ENCODE measurements at regions not wholly inside any gene's neighbourhood (a gene's known extent, or its start where the extent isn't known, plus 50 kb on each side); places are given as distances from the start of the nearest gene placed in this dataset.
"Not testable (repeated sequence)": the region's sequence is repeated elsewhere in the genome, so short reads cannot be mapped to it uniquely, and the experiment has no call there.

GRCh38 chr2:87410371-87410770 lies 337.5 kb upstream of the PLGLB2 start:
- H3K27me3 ChIP-seq (replicated peaks; ENCODE audit: insufficient read depth); H3K36me3 ChIP-seq (ENCODE audit: low read depth); H3K27ac ChIP-seq; in situ Hi-C loops (cut with MboI); H3F3A ChIP-seq (ENCODE audit: insufficient read depth); H3K4me2 ChIP-seq (ENCODE audit: unreplicated experiment); H3K79me2 ChIP-seq (ENCODE audit: insufficient read depth); H3K9me3 ChIP-seq (ENCODE audit: low read depth); H4K20me1 ChIP-seq (ENCODE audit: insufficient read depth); DNase-seq; H3K9ac ChIP-seq; H3K9me2 ChIP-seq (ENCODE audit: insufficient read depth); H3K4me3 ChIP-seq; H2AFZ ChIP-seq; H3K4me1 ChIP-seq (ENCODE audit: insufficient read depth): not testable (repeated sequence)
- 30% methylated on average over 1 of the region's 3 CpGs; no CpG with 5 or more reads in 1 of the 2 experiments for WGBS, 2 experiments (ENCODE audit: low coverage in 1 of 2, low lambda C conversion rate in 2 of 2, missing lambda C conversion rate in 2 of 2)

GRCh38 chr2:87412036-87412820 lies 335.7 kb upstream of the PLGLB2 start:
- H2AFZ ChIP-seq; H3K36me3 ChIP-seq (ENCODE audit: low read depth); H3K4me1 ChIP-seq (ENCODE audit: insufficient read depth); H3K4me2 ChIP-seq (ENCODE audit: unreplicated experiment); H3F3A ChIP-seq (ENCODE audit: insufficient read depth); H3K79me2 ChIP-seq (ENCODE audit: insufficient read depth); in situ Hi-C loops (cut with MboI); H4K20me1 ChIP-seq (ENCODE audit: insufficient read depth); H3K27me3 ChIP-seq (replicated peaks; ENCODE audit: insufficient read depth); H3K9me3 ChIP-seq (ENCODE audit: low read depth); H3K9ac ChIP-seq; H3K27ac ChIP-seq; H3K4me3 ChIP-seq; H3K9me2 ChIP-seq (ENCODE audit: insufficient read depth); DNase-seq: not testable (repeated sequence)
- 68 to 74% methylated on average over 3 of the region's 7 CpGs for WGBS, 2 experiments (ENCODE audit: low coverage in 1 of 2, low lambda C conversion rate in 2 of 2, missing lambda C conversion rate in 2 of 2)

- WGBS, 2 experiments (ENCODE audit: low coverage in 1 of 2, low lambda C conversion rate in 2 of 2, missing lambda C conversion rate in 2 of 2) = 26 to 47% methylated on average over 1 of the region's 1 CpG
Observed at GRCh38 chr2:87414331-87414730, 333.6 kb upstream of the PLGLB2 start.

GRCh38 chr2:87414795-87415570 lies 332.9 kb upstream of the PLGLB2 start:
- H2AFZ ChIP-seq = not testable (repeated sequence)

More at GRCh38 chr2:87414331-87414730, 333.6 kb upstream of the PLGLB2 start:
- H3K4me1 ChIP-seq (ENCODE audit: insufficient read depth); H3K79me2 ChIP-seq (ENCODE audit: insufficient read depth); H3F3A ChIP-seq (ENCODE audit: insufficient read depth); H3K36me3 ChIP-seq (ENCODE audit: low read depth); H3K9me2 ChIP-seq (ENCODE audit: insufficient read depth); in situ Hi-C loops (cut with MboI); DNase-seq; H3K9ac ChIP-seq; H2AFZ ChIP-seq; H3K9me3 ChIP-seq (ENCODE audit: low read depth); H3K4me2 ChIP-seq (ENCODE audit: unreplicated experiment); H3K27me3 ChIP-seq (replicated peaks; ENCODE audit: insufficient read depth); H3K4me3 ChIP-seq; H4K20me1 ChIP-seq (ENCODE audit: insufficient read depth); H3K27ac ChIP-seq: not testable (repeated sequence)

GRCh38 chr2:87415586-87416265 lies 332.2 kb upstream of the PLGLB2 start:
- H3F3A ChIP-seq (ENCODE audit: insufficient read depth); in situ Hi-C loops (cut with MboI): not testable (repeated sequence)

More at GRCh38 chr2:87414795-87415570, 332.9 kb upstream of the PLGLB2 start:
- H3K4me1 ChIP-seq (ENCODE audit: insufficient read depth); DNase-seq; H3K9me3 ChIP-seq (ENCODE audit: low read depth); H3K9me2 ChIP-seq (ENCODE audit: insufficient read depth); H3K9ac ChIP-seq; H4K20me1 ChIP-seq (ENCODE audit: insufficient read depth); H3K36me3 ChIP-seq (ENCODE audit: low read depth); H3F3A ChIP-seq (ENCODE audit: insufficient read depth); H3K79me2 ChIP-seq (ENCODE audit: insufficient read depth); H3K4me3 ChIP-seq; H3K4me2 ChIP-seq (ENCODE audit: unreplicated experiment); in situ Hi-C loops (cut with MboI); H3K27me3 ChIP-seq (replicated peaks; ENCODE audit: insufficient read depth); H3K27ac ChIP-seq: not testable (repeated sequence)
- 58 to 78% methylated on average over 7 to 8 of the region's 10 CpGs for WGBS, 2 experiments (ENCODE audit: low coverage in 1 of 2, low lambda C conversion rate in 2 of 2, missing lambda C conversion rate in 2 of 2)

GRCh38 chr2:87416266-87416592 lies 331.7 kb upstream of the PLGLB2 start:
- H3K9me3 ChIP-seq (ENCODE audit: low read depth); H2AFZ ChIP-seq; H3F3A ChIP-seq (ENCODE audit: insufficient read depth); in situ Hi-C loops (cut with MboI); H3K27ac ChIP-seq; H3K36me3 ChIP-seq (ENCODE audit: low read depth); DNase-seq; H3K4me3 ChIP-seq; H3K9me2 ChIP-seq (ENCODE audit: insufficient read depth); H3K4me1 ChIP-seq (ENCODE audit: insufficient read depth); H3K9ac ChIP-seq; H3K27me3 ChIP-seq (replicated peaks; ENCODE audit: insufficient read depth); H3K79me2 ChIP-seq (ENCODE audit: insufficient read depth); H4K20me1 ChIP-seq (ENCODE audit: insufficient read depth); H3K4me2 ChIP-seq (ENCODE audit: unreplicated experiment): not testable (repeated sequence)
- WGBS, 2 experiments (ENCODE audit: low coverage in 1 of 2, low lambda C conversion rate in 2 of 2, missing lambda C conversion rate in 2 of 2) = 47 to 64% methylated on average over 1 of the region's 1 CpG

More at GRCh38 chr2:87415586-87416265, 332.2 kb upstream of the PLGLB2 start:
- not testable (repeated sequence) for H3K9me3 ChIP-seq (ENCODE audit: low read depth); H3K4me2 ChIP-seq (ENCODE audit: unreplicated experiment); H3K36me3 ChIP-seq (ENCODE audit: low read depth); H4K20me1 ChIP-seq (ENCODE audit: insufficient read depth); H3K9me2 ChIP-seq (ENCODE audit: insufficient read depth); H2AFZ ChIP-seq; H3K27me3 ChIP-seq (replicated peaks; ENCODE audit: insufficient read depth); DNase-seq; H3K4me1 ChIP-seq (ENCODE audit: insufficient read depth); H3K4me3 ChIP-seq; H3K79me2 ChIP-seq (ENCODE audit: insufficient read depth); H3K9ac ChIP-seq; H3K27ac ChIP-seq
- WGBS, 2 experiments (ENCODE audit: low coverage in 1 of 2, low lambda C conversion rate in 2 of 2, missing lambda C conversion rate in 2 of 2) = 39 to 57% methylated on average over 1 of the region's 1 CpG

- H3K9ac ChIP-seq; H3K27ac ChIP-seq; H4K20me1 ChIP-seq (ENCODE audit: insufficient read depth); H3K27me3 ChIP-seq (replicated peaks; ENCODE audit: insufficient read depth); H3K4me3 ChIP-seq; H3K4me2 ChIP-seq (ENCODE audit: unreplicated experiment); H3K79me2 ChIP-seq (ENCODE audit: insufficient read depth); DNase-seq; H3F3A ChIP-seq (ENCODE audit: insufficient read depth); H3K9me3 ChIP-seq (ENCODE audit: low read depth); H3K4me1 ChIP-seq (ENCODE audit: insufficient read depth); H3K36me3 ChIP-seq (ENCODE audit: low read depth); H3K9me2 ChIP-seq (ENCODE audit: insufficient read depth); H2AFZ ChIP-seq; in situ Hi-C loops (cut with MboI): not testable (repeated sequence)
- WGBS, 2 experiments (ENCODE audit: low coverage in 1 of 2, low lambda C conversion rate in 2 of 2, missing lambda C conversion rate in 2 of 2) = 50 to 57% methylated on average over 2 to 4 of the region's 6 CpGs
Observed at GRCh38 chr2:87417147-87417546, 330.7 kb upstream of the PLGLB2 start.
